Hepatocyte (in vitro differentiated cells): ENCODE measurements at regions not wholly inside any gene's neighbourhood (a gene's known extent, or its start where the extent isn't known, plus 50 kb on each side); places are given as distances from the start of the nearest gene placed in this dataset.

Experiments
- EZH2 ChIP-seq: fragments of 200-600 bp; sonication (generic); IDR thresholded peaks from 2 replicates; pipeline ENCODE4 v1.6.1; 2016; ENCODE audit warnings: antibody characterized with exemption, mild to moderate bottlenecking, borderline replicate concordance
- TF ChIP-seq, protein P1 (sequence below): fragments of 200-600 bp; sonication (generic); IDR thresholded peaks from 2 replicates; pipeline ENCODE4 v1.5.1; 2016; ENCODE audit warnings: antibody characterized with exemption, mild to moderate bottlenecking; ENCODE audit not compliant: poor library complexity

GRCh38 chrX:22944945-22945344 lies 54.8 kb upstream of the DDX53 start:
- TF ChIP-seq, protein P1, sequence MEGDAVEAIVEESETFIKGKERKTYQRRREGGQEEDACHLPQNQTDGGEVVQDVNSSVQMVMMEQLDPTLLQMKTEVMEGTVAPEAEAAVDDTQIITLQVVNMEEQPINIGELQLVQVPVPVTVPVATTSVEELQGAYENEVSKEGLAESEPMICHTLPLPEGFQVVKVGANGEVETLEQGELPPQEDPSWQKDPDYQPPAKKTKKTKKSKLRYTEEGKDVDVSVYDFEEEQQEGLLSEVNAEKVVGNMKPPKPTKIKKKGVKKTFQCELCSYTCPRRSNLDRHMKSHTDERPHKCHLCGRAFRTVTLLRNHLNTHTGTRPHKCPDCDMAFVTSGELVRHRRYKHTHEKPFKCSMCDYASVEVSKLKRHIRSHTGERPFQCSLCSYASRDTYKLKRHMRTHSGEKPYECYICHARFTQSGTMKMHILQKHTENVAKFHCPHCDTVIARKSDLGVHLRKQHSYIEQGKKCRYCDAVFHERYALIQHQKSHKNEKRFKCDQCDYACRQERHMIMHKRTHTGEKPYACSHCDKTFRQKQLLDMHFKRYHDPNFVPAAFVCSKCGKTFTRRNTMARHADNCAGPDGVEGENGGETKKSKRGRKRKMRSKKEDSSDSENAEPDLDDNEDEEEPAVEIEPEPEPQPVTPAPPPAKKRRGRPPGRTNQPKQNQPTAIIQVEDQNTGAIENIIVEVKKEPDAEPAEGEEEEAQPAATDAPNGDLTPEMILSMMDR = no peak
- no peak for TF ChIP-seq EZH2
